ENCODE measurements at regions not wholly inside any gene's neighbourhood (a gene's known extent, or its start where the extent isn't known, plus 50 kb on each side); places are given as distances from the start of the nearest gene placed in this dataset.
A peak's percentile ranks its signal among the peaks of the same experiment; 100 is the strongest.

GRCh38 chr5:12292610-12293204 lies 388.5 kb upstream of the CTNND2 start:
- peak; percentile 65 for TF ChIP-seq CTCF (IDR thresholded peaks at IDR 0.05; ENCODE audit: low read depth, low read length, poor library complexity, severe bottlenecking)
- no peak for TF ChIP-seq EZH2phosphoT487 (IDR thresholded peaks at IDR 0.05; ENCODE audit: borderline replicate concordance, low read length)

Data from DOHH2 (cell line).